ENCODE measurements at regions not wholly inside any gene's neighbourhood (a gene's known extent, or its start where the extent isn't known, plus 50 kb on each side); places are given as distances from the start of the nearest gene placed in this dataset.
"Not testable (repeated sequence)": the region's sequence is repeated elsewhere in the genome, so short reads cannot be mapped to it uniquely, and the experiment has no call there.

DNA sequence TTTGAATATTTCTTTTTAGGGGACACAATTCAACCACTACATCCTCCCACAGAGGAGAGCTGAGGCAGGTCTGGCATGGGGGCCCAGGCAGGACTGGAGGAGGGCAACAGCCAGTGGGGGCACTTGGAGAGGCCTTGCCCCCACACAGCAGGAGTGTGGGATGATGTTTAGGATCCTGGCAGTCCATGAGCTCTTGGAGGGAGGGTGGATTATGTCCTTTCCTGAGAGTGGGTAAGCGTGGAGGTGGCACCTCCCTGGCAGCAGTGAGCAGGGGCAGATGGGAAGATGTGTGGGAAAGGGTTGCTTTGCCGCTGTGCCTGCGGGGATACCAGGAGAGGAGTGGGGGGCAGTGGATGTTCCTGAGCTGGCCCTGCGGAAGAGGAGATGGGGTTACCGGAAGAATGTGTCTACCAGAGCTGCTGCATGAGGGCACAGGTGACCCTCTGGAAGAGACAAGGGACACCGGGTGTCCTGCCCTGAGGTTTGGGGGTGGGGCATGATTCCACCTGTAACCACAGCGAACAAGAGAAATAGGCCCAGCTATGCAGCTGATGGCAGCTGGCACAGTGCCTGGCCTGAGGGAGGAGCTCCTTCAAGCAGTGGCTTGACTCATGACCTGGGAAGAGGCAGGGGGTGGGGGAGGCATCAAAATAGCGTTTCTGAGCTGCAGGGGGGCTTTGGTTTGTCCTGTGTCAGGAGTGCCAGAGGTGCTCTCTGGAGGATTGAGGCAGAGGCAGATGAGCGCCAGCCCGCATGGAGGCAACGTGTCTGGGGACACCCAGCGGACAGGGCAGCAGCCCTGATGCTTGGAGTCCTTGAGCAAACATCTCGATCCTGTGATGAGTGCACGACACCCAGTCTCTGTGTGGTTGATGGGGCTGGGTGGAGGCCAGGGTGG lies 123.9 kb upstream of the TMPRSS2 start:
- DNase-seq: no peak

DNA sequence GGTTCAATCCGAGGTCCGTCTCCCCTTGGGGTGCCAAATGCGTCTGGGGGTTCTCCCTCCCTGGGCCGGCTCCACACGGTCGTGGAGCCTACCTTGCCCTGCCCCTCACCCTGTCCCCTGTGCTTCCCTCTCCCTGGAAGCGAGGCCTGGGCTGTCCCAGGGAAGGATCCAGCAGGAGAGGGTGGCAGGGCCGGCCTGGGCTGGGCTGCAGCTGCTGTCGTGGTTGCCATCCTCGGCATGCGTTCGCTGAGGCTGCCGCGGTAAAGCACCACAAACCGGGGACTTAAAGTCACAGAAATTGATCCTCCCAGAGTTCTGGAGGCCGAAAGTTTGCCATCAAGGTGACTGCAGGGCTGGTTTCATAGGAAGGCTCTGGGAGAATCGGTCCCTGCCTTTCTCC lies 123.0 kb upstream of the TMPRSS2 start:
- no peak for DNase-seq

DNA sequence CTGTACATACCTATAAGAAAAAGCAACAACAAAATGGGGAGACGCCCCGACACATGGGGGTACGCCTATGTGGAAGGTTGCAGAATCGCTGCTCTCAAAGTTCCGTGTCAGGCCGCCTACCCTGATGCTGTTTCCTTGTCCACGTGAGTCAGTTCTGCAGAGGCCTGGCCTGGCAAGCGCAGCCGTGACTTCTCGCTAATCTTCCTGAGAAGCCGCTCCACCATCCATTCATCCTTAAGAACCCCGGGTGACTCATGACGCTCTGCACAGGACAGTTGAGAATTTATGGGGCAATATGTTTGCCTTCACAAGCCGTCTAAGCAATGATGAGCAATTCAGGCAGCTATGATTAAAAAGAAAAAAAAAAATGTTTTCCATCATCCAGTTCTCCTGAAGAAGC lies 122.3 kb upstream of the TMPRSS2 start:
- DNase-seq: no peak

DNA sequence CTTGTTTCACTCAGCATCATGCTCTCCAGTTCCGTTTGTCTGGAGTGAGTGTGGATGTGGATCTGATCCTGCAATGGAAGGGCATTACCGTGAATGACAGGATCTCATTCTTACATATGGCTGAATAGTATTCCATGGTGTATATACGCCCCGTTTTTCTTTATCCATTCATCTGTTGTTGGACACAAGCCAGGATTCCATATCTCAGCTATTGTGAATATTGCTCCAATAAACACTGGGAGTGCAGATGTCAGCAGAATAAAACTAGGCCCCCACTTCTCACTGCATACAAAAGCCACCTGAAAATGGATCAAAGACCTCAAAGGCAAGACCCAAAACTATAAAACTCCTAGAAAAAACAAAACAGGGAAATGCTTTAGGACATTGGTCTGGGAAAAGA lies 120.3 kb upstream of the TMPRSS2 start:
- no peak for DNase-seq

DNA sequence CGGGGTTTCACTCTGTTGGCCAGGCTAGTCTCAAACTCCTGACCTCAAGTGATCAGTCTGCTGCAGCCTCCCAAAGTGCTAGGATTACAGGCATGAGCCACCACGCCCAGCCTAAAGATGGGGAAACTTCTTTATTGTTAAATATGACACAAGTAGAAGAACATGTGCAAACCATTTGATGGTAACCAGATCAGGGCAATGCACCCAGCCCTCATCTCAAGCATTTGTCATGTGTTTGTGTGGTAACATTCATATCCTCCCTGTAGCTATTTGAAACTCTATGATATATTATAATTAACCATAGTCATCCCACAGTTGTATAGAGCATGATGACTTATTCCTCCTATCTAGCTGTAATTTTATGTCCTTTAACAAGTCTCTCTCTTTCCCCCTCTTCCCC lies 119.5 kb upstream of the TMPRSS2 start:
- no peak for DNase-seq

DNA sequence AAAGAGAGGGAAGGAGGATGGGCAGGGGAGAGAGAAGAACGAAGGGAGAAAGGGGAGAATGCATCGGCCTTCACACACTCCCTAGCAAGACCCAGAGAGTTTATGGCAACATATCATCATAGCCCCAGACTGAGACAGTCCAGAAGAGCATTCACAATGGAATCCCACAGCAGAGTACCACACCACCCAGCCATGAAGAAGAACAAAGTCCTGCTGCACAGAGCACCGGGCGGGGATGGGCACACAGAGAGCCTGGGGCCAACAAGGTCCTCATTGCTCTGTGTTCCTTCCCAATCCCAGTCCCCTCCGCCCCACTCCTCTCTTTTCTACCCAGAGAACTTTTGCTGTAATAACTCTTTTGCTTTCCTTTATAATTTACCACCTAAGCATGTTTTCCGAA lies 118.1 kb upstream of the TMPRSS2 start:
- no peak for DNase-seq

DNA sequence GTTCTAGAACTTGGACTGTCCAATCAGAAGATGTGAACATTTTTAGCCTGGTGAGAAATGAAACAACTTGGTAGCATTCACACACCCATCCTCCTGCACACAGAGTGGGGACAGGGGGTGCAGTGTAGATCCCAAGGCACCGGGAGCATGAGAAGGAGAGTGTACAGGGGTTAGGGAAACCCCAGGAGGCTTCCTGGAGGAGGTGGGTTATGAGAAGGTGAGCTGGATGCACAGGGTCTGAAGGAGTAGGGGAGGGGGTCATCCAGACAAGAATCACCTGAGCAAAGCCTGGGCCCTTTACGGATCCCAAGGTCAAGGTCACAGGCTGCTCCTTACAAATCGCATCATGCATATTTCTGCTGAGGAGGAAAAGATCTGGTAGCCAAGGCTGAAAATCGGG lies 117.5 kb upstream of the TMPRSS2 start:
- DNase-seq: no peak

DNA sequence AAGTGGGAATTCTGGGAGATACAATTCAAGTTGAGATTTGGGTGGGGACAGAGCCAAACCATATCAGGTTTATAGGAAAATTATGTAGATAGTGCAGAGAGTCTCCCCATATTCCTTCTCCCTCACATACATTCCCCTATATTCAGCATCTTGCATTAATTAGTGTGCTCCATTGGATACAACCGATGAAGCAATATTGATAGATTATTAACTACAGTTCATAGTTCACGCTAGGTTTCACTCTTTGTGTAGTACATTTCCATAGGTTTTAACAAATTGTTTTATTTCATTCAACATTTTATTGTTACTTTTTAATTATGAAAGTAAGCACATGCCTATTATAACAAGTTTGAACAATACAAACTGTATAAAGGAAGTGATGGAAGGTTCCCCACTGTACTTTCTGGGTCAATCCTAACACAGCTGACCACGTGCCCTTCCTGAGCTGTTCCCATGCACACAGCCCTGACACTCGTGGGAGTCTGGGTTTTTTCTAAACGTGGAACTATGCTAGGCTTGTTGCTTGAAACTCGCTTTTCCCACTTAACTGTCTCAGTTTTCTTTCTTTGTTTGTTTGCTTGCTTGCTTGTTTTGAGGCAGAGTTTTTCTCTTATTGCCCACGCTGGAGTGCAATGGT lies 116.8 kb upstream of the TMPRSS2 start:
- DNase-seq: no peak

DNA sequence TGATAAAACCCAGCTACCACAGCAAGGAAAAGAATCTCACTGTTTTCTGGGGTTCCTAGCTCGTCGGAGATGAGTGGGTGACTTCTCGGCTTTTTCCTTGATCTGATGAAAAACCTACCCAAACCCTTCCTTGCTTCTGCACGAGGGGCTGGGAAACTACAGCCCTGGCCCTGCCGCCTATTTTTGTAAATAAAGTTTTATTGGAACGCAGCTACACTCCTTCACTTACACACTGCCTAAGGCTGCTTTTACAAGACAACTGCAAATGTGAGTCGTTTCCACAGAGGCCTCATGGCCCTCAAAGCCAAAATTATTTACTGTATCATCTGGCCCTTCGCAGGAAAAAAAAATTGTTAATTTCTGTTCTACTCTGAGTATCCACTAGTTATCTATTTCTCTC lies 116.0 kb upstream of the TMPRSS2 start:
- no peak for DNase-seq

DNA sequence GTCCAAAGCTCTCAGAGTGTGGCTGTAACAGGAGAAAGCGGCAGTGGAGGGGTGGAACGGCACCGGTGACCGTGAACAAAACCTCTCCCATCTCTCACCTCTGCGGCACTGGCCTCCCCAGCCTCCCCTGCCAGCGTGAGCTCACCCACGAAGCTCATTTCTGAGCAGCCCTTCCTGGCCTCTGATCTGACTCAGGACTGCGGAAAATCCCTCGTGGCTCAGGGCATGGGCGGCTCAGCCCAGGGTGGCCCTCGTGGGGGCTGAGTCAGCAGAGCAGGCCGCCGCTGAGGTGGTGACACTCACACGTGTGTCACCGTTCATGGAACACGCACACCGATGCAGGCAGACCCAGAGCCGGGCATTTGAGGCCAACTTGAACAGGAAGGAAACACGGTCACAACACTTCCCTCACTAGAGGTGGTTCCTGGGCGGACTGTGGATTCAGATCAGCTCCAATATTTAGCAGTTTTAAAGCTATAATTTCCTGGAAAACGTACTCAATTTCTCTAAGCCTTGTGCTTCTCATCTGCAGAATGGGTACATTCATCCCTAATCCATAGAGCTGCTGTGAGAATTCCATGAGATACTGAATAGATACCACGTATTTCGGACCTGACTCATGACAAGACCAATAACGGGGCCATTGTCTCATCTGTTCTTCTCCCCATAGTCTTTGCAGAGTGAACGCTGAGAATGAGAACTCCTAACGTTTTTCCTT lies 115.0 kb upstream of the TMPRSS2 start:
- DNase-seq: no peak

DNA sequence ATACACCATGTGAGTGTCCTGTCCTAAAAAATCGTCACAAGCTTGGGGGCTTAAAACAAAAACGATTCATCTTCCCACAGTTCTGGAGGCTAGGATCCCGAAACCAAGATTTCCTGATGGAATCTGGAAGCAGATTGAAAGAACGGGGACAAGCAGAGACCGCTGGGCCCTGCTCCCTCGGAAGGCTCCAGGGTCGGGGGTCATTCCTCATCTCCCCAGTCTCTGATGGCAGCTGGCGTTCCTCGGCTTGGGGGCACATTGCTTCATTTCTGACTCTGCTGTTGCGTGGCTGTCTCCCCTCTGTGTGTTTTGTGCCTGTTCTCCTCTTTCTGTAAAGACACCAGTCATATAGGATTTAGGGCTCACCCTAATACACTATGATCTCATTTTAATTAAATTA lies 114.2 kb upstream of the TMPRSS2 start:
- no peak for DNase-seq

DNA sequence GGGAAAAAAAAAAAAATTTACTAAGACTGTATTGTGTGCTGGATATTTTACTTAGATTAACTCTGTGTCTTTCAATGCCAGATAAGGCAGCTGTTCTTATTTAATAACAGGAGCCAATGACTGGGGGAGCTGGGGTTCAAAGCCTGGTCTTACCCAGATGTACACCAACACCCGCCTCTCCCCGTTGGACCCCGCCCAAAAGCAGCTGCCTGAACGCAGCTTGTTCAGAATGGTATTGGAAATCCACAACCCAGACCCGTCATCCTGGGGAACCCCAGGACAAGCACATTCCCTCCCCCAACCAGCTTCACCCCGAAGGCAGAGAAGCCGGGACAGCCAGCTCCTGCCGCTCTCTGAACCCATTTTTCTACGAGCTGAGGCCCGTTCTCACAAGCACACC lies 113.6 kb upstream of the TMPRSS2 start:
- DNase-seq: no peak

DNA sequence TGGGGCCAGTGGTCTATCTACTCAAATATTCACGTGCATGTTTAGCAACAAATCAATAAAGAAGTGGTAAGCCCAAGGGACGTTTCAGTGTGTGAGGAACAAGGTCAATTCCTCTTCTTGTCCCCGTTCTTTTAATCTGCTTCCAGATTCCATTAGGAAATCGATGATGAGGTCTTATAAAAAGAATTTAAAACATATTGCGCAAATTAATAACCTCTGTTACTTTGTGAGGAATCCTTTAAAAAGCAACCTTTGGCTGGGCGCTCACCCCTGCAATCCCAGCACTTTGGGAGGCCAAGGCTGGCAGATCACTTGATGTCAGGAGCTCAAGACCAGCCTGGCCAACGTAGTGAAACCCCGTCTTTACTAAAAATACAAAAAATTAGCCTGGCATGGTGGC lies 113.0 kb upstream of the TMPRSS2 start:
- DNase-seq: no peak

DNA sequence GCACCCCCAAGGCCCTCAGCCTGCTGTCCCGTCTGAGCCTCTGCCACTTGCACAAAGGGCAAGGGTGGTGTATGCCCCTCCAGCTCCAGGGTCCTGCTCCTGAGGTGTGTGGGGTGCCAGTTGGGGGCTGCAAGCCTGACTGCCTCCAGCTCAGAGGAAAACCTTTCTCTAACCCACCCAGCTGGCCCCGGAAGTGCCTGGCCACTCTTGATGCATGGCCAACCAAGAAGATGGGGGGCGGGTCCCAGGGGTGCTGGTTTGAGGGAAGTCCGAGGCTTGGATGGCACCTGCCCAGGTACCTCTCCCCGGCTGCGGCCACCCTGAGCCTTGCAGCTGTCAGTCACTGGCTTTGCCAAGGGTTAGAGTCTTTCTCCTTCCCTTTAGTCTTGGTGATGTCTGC lies 112.6 kb upstream of the TMPRSS2 start:
- DNase-seq: no peak

DNA sequence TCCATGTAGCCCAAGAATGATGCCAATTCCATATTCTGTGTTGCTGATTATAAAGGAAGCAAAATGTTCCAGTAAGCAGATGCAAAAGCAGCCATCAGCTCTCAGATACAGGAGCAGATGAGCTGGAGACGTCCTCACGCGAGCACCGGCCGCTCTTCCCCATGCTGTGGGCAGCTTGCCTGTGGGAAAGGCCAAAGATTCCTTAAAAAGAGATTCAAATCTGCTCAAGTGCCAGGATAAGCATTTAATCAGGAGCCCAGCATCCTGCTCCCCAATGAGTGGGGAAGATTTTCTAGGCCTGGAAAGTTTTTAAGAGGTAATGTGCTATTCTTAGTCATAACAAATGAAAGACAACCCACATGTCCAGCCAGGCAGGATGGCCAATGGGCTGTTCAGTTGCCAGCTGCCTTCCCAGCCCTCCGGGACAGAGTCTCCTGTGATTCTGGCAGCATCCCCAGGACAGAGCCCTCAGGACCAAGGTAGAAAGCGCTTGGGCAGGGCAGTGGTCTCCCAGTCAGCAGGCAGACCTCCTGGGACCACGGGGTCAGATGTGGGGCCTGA lies 108.2 kb upstream of the TMPRSS2 start:
- DNase-seq: no peak

DNA sequence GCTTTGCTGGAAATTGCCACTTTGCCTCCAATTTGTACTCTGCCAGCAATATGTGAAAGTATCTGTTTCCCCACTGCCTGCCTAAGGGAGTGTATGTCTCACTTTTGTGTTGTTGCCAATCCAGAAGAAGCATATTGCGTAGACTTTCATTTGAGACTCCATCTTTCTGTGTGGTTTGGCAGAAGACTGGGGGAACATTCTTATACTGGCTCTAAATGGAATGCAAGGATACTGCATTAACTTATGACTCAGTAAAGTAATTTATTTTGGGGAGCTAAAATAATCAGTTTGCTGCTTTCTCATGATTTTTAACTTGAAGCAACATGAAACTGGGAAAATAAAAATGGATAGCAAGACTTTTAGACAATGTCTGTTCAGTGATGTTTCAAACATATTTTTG lies 107.7 kb upstream of the TMPRSS2 start:
- DNase-seq: no peak

DNA sequence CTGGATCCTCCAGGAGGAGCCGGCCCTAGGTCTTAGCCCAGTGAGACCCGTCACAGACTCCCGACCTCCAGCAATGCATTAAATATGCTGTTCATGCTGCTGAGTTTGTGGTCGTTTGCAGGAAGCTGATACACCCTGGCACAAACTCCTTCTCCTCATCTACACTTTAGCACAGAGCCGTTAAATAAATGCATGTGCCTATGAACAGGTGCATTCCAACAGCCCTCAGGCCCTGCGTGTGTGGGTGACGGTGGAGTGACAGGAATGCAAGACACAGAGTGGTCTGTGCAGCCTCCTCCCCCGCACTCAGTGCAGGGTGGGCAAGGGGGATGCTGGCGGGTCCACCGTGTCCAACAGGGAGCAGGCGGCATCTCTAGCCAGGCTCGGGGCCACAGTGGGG lies 106.6 kb upstream of the TMPRSS2 start:
- DNase-seq: no peak

DNA sequence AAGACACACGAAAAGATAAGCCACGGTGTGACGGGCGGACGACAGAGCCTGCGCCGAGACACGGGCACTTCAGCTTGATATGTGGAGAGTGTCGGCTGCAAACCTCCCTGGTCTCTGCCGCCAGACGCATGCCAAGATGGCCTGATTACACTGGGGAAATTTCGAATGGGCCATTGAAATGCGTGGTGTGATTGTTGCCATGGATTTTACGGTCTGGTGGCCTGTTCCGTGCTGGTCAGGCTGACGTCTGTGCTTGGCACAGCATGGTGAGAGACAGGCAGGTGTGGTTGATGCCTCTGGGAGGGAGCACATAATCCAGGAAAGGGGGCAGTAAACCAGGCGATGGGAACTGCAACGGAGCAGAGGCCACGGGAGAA lies 105.6 kb upstream of the TMPRSS2 start:
- no peak for DNase-seq

DNA sequence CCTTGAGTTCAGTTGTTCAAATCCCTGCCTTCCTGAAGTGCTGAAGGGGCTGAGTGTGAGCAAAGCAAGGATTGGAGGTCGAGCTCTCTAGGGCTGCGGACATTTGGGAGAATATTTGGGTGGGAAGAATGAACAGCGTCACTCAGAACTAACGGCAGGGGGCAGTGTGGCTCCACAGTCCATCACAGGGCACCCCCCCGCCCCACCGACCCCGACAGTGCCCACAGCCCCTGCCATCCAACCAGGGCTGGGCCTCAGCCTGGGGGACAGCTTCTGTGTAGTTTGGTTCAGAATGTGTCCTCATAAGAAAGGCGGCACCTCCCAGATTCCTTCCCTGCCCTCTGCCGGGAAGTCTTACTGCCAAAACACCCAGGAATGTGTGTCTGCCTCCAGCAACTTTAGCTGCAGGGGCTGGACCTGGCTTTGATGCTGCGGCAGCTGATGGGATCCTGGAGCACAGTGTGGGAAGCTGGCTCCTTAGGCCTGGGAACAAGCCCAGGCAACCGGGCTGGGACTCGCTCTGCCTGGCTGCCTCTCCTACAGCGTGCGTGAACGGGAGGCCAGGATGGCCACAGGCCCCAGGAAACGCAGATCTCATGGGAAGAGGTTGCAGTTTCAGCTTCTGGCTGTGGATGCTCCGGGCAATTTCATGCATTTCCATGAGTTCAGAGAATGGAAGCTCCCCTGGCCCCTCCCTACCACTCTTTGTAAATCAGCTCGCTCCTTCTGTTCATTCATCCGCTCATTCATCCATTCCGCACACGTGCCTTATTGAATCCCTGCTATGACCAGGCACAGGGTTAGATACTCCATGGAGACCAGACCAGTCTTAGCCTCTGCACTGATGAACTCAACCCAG lies 104.9 kb upstream of the TMPRSS2 start:
- peak; percentile 53 for DNase-seq

DNA sequence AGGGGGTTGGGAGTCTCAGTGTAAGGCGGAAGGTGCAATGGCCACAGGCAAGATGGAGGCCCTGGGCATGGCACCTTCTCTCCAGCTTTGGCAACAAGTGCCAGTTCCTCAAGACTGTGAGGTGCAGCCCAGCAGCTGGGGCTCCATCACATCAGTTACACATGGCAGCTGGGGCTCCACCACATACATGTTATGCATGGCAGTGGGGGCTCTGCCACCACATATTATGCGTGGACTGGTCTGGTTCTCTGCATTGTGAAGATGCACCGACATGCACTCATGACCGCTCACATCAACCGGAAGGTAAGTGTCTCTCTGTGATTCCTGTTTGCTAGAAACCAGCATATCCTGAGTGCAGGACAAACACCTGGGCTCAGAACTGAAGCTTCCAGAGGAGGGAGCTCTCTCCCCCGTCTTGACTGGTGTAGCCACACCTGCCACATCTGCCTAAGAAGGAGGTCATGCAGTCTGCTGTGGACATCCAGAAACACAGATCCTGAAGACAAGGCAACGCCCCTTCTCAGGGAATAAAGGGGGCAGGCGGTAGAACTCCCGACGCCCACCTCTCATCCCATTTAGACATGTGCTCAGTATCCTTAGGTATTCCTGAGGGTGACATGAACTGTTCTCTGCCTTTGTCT lies 104.1 kb upstream of the TMPRSS2 start:
- peak; percentile 13 for DNase-seq

DNA sequence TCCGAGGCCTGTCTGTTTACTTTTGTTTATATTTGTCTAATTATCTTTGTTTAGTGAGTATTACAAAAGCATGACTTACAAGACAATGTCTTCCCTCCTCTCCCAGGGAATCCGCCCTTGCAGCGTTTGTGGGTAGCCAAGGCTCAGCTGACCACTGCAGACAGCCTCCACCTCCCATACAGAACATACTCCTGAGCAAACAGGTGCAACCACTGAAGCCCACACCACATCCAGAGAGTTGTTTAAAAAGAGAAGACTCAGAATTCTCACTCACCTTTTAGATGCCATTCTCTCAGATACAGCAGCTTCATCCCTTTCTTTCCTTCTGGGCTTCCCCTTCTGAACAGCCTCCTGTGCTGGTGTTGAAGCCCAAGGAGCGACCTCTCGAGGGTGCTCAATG lies 103.5 kb upstream of the TMPRSS2 start:
- DNase-seq: no peak

DNA sequence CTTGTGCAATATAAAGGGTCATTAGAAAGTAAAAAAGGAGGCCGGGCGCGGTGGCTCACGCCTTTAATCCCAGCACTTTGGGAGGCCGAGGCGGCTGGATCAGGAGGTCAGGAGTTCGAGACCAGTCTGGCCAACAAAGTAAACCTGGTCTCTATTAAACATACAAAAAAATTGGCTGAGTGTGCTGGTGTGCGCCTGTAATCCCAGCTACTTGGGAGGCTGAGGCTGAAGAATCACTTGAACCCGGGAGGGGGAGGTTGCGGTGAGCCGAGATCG lies 102.8 kb upstream of the TMPRSS2 start:
- DNase-seq: not testable (repeated sequence)
